Myocyte (in vitro differentiated cells): ENCODE measurements at regions not wholly inside any gene's neighbourhood (a gene's known extent, or its start where the extent isn't known, plus 50 kb on each side); places are given as distances from the start of the nearest gene placed in this dataset.
A peak's percentile ranks its signal among the peaks of the same experiment; 100 is the strongest.

Experiments used
- DNase-seq: peaks from one replicate; pipeline ENCODE4 v3.0.0-alpha.2; 2012; ENCODE audit warnings: low read depth

GRCh38 chr10:78386509-78386908 is 352.8 kb downstream of the RPS24 start:
- DNase-seq, result no peak

GRCh38 chr10:78388331-78389050 is 354.8 kb downstream of the RPS24 start:
- DNase-seq, result no peak

DNA sequence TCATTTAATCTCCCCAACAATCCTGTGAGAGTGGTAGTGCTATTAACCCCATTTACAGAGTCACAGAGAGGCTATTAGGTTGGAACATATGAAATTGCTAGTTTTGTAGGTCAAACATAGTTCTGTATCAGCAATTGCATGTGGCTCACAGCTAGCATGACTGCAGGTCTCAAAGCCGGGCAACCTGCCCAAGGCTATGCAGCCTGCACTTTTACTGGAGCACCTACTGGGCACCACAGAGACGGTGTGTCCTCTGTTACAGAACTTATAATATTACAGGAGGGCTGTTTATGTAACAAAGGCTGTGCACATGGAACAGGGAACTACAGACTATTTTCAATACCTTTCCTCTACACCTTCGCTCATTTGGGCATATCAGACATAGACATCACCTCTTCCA is 355.8 kb downstream of the RPS24 start:
- DNase-seq, result no peak

DNA sequence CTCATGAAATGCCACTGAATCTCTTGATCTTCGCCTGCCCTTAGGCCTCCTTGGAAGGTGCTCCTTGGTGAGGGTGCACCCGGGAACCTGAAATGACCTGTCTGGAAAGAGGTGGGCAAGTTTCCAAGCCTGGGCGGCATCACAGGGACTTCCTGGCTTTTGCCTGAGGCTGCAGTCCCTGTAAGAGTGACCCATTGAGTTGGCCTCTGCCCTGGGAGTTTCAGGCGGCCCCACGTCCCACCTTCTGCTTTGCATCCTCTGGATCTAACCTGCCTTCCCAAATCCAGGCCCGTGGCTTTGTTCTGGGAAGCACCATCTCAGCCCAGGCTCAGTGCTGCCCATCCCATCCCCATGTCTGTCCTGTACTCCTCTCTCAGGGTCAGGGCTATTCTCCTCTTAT is 356.4 kb downstream of the RPS24 start:
- no peak for DNase-seq

- no peak for DNase-seq
Measured at GRCh38 chr10:78390817-78391216, 357.2 kb downstream of the RPS24 start.

DNA sequence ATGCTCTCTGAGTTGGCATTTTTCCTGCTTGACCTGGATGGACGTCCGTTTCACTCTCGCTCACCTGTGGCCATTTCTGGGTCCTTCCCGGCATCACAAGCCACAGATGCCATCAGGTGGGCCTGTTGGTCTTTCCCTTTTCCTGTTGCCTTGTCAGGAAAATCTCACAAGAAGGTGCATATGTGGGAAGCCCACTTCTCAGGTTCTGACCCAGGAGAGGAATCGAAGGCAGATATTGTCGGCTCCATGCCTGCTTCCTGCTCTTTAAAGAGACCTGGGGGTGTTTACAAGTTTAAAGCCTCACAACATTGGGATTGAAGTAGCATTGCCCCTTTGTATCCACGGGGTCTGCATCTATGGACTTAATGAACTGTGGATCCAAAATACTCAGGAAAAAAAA is 357.9 kb downstream of the RPS24 start:
- DNase-seq, result no peak

- no peak for DNase-seq
Measured at GRCh38 chr10:78392197-78392596, 358.5 kb downstream of the RPS24 start.

GRCh38 chr10:78393094-78393493 is 359.4 kb downstream of the RPS24 start:
- no peak for DNase-seq

- DNase-seq, result no peak
Measured at GRCh38 chr10:78394047-78394446, 360.4 kb downstream of the RPS24 start.

DNA sequence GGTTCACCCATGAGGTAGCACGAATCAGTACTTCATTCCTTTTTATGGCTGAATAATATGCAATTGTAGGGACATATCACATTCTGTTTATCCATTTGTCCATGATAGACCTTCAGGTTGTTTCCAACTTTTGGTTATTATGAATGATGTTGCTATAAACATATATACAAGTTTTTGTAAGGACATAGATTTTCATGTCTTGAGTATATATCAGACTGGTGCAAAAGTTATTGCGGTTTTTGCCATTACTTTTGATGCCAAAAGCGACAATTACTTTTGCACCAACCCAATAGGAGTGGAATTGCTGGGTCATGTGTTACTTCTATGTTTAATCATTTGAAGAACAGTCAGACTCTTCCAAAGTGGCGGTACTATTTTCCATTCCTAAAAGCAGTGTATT is 361.5 kb downstream of the RPS24 start:
- no peak for DNase-seq

DNA sequence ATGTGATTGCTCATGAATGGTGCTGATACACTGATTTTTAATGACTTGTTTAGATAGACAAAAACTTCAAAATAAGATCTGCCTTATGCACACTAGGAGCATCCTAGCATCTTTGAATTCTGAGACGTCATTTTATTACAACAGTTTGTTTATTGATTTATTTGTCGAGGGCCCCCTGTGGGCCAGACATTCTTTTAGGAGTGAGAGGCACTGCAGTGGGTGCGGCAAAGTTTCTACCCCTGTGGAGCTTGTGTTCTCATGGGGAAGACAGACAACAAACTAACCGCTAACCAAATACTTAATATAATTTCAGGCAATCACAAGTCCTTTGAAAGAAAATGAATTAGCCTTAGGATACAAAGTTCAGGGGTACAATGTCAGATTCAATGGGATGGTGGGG is 363.1 kb downstream of the RPS24 start:
- DNase-seq, result no peak

DNA sequence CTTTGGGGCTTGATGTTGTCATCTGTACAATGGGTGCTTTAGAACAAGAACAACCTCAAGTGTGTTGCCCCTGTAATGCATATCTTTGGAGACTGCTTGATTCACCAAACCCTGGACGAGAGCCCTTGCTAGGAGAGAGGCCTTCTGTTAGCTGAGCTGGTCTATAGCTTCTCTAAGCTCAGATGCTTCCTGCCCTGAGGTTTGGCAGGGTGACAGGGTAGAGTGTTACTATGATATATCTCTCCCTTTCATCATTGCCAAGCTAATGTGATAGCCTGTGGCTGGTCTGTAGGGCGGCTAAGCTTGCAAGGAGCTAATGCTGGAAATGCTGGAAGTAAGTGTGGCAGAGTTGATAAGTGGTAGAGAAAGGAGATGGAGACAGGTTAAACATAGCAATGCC is 364.1 kb downstream of the RPS24 start:
- DNase-seq, result no peak

DNA sequence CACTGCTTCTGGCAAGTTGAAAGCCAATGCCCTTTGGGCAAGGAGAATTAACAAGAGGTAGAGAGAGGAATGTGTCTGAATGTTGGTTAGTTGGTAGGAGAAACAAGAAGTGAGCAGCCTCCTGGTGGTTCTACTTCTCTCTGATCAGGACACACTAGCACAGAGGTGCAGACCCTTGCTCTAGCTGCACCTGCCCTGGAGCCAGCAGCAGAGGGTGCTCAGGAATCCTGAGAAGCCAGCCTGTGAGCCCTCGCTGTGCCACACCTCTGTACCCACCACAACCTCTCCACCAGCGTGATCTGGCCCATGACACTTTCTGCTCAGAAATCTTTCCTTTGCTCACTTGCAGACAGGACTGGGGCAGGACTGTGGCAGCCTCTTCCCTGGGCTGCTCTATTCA is 364.7 kb downstream of the RPS24 start:
- no peak for DNase-seq

GRCh38 chr10:78401624-78402367 is 368.1 kb downstream of the RPS24 start:
- no peak for DNase-seq

DNA sequence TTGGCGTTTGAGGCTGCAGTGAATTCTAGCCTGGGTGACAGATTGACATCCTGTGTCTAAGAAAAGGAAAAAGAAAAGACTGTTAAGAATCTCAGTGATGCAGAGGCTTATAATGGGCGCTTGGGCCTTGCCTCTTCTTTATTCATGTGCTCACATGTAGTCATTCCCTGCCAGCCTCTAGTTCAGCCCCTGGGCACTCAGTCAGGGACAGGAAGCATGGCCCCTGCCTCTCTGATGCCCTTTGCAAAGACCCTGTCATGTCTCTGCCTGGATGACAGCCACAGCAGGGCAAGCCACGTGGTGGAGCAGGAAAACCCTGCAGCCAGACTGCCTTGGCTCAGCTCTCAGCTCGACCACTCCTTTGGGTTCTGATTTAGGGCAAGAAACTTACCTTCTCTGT is 368.9 kb downstream of the RPS24 start:
- DNase-seq, result no peak

DNA sequence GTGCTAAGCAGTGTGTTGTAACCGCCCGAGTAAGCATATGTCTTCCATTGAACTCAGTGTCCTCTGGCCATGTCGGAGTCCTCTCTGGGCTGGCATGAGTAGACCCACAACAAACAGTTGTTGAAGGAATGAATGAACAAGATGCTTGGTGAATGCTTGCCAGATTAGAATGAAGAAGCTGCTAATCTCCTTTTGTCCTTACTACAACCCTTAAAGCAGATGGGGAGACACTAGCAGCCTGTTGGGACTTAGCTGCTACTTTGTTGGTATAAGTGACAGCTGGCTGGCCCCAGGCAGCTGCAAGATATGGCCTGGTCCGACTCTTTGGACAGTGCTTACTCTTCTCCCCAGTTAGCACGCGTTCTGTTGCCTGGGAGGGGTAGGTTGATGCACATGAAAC is 370.1 kb downstream of the RPS24 start:
- peak; percentile 12 for DNase-seq

- no peak for DNase-seq
Measured at GRCh38 chr10:78404296-78404695, 370.6 kb downstream of the RPS24 start.

GRCh38 chr10:78405231-78405630 is 371.6 kb downstream of the RPS24 start:
- DNase-seq, result peak; percentile 3

DNA sequence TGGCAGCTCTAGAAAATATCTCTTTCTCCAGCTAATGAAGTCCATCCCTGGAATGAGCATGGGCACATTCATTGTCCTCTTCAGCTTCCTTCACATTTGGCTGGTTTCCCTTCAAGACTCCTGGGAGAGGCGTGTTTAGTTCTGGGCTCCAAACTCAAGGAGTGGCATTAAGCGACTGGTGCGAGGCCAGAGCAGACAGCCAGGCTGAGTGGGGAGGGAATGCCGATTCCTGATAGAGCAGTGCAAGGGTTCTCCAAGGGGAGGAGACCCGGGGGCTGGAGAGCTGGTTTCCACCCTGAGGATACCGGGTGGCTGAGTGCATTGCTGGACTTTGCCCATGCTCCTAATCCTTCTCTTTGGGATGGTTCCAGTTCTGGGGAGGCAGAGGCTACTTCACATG is 372.1 kb downstream of the RPS24 start:
- DNase-seq, result no peak

- no peak for DNase-seq
Measured at GRCh38 chr10:78406648-78407008, 373.0 kb downstream of the RPS24 start.

- DNase-seq, result no peak
Measured at GRCh38 chr10:78407009-78407711, 373.5 kb downstream of the RPS24 start.

DNA sequence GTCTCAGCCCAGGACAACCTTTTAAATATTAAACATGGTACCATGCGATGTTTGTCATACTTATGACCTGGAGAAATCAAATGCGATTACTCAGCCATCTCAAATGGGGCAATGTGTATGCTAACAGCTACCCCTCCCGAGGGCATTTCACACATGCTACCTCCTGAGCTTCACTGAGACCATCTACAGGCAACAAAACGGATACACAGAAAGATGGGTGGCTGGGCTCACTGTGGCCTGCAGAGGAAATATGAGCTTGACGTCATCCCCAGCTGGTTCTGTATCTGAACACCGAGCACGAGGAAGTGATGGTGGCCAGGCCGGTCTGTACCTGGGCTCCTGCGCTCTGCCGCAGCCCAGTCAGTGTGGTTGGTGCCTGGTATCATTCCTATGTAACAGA is 374.3 kb downstream of the RPS24 start:
- DNase-seq, result no peak
